Nephron progenitor cell (in vitro differentiated cells): ENCODE measurements at regions not wholly inside any gene's neighbourhood (a gene's known extent, or its start where the extent isn't known, plus 50 kb on each side); places are given as distances from the start of the nearest gene placed in this dataset.

Experiments used
- DNase-seq: peaks from one replicate; pipeline ENCODE4 v3.0.0; 2021
- H3K27ac Mint-ChIP-seq: 2 replicates; pipeline ENCODE4 v1.8.0; 2021; ENCODE audit warnings: mild to moderate bottlenecking, moderate library complexity, mixed read lengths
- H3K27me3 Mint-ChIP-seq: 2 replicates; pipeline ENCODE4 v1.8.0; 2021; ENCODE audit warnings: mild to moderate bottlenecking, low read depth, mixed read lengths; ENCODE audit not compliant: poor library complexity
- H3K36me3 Mint-ChIP-seq: 2 replicates; pipeline ENCODE4 v1.8.0; 2021; ENCODE audit warnings: low read depth, mixed read lengths
- H3K4me1 Mint-ChIP-seq: 2 replicates; pipeline ENCODE4 v1.8.0; 2021; ENCODE audit warnings: mixed read lengths
- H3K4me3 Mint-ChIP-seq: 2 replicates; pipeline ENCODE4 v1.8.0; 2021; ENCODE audit warnings: mild to moderate bottlenecking, moderate library complexity, mixed read lengths
- H3K9me3 Mint-ChIP-seq: 2 replicates; pipeline ENCODE4 v1.8.0; 2021; ENCODE audit warnings: mild to moderate bottlenecking, moderate library complexity, mixed read lengths
- TF ChIP-seq, protein P1 (sequence below): fragments of 200-600 bp; sonication (generic); IDR thresholded peaks from 2 replicates; pipeline ENCODE4 v1.5.0; 2021; ENCODE audit warnings: antibody characterized with exemption

- no peak overlapping the region for H3K4me3 Mint-ChIP-seq
- H3K36me3 Mint-ChIP-seq, result no peaks in the 10 kb centered on the region
- H3K27me3 Mint-ChIP-seq, result peaks cover 19% of the 10 kb centered on the region
- no peak for DNase-seq
- H3K9me3 Mint-ChIP-seq, result peaks cover 3% of the 10 kb centered on the region
- no peak overlapping the region for H3K27ac Mint-ChIP-seq
- peaks cover 20% of the 10 kb centered on the region for H3K4me1 Mint-ChIP-seq
- TF ChIP-seq, protein P1, sequence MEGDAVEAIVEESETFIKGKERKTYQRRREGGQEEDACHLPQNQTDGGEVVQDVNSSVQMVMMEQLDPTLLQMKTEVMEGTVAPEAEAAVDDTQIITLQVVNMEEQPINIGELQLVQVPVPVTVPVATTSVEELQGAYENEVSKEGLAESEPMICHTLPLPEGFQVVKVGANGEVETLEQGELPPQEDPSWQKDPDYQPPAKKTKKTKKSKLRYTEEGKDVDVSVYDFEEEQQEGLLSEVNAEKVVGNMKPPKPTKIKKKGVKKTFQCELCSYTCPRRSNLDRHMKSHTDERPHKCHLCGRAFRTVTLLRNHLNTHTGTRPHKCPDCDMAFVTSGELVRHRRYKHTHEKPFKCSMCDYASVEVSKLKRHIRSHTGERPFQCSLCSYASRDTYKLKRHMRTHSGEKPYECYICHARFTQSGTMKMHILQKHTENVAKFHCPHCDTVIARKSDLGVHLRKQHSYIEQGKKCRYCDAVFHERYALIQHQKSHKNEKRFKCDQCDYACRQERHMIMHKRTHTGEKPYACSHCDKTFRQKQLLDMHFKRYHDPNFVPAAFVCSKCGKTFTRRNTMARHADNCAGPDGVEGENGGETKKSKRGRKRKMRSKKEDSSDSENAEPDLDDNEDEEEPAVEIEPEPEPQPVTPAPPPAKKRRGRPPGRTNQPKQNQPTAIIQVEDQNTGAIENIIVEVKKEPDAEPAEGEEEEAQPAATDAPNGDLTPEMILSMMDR, result no peak
Observed at GRCh38 chr11:11065396-11065795, 207.5 kb upstream of the ZBED5 start.

- TF ChIP-seq, protein P1, result no peak
- H3K4me1 Mint-ChIP-seq, result no peaks in the 10 kb centered on the region
- no peak for DNase-seq
- H3K4me3 Mint-ChIP-seq, result no peak overlapping the region
- H3K36me3 Mint-ChIP-seq, result peaks cover 6% of the 10 kb centered on the region
- H3K9me3 Mint-ChIP-seq, result peaks cover 61% of the 10 kb centered on the region
- H3K27me3 Mint-ChIP-seq, result peaks cover 7% of the 10 kb centered on the region
- no peak overlapping the region for H3K27ac Mint-ChIP-seq
Observed at GRCh38 chr11:11057472-11057854, 199.6 kb upstream of the ZBED5 start.

GRCh38 chr11:11056749-11057471 lies 199.1 kb upstream of the ZBED5 start:
- peaks cover 6% of the 10 kb centered on the region for H3K27me3 Mint-ChIP-seq
- DNase-seq, result no peak
- H3K4me3 Mint-ChIP-seq, result no peak overlapping the region
- H3K4me1 Mint-ChIP-seq, result no peaks in the 10 kb centered on the region
- H3K27ac Mint-ChIP-seq, result no peak overlapping the region
- TF ChIP-seq, protein P1, result no peak
- H3K9me3 Mint-ChIP-seq, result peaks cover 67% of the 10 kb centered on the region
- H3K36me3 Mint-ChIP-seq, result peaks cover 6% of the 10 kb centered on the region

GRCh38 chr11:11056316-11056715 lies 198.5 kb upstream of the ZBED5 start:
- no peak for DNase-seq
- Mint-ChIP-seq H3K9me3 (peaks cover 67% of the 10 kb centered on the region), H3K27me3 (peaks cover 1% of the 10 kb centered on the region), H3K27ac (no peak overlapping the region), H3K4me1 (no peaks in the 10 kb centered on the region), H3K4me3 (no peak overlapping the region), H3K36me3 (peaks cover 6% of the 10 kb centered on the region)
- TF ChIP-seq, protein P1, result no peak

DNA sequence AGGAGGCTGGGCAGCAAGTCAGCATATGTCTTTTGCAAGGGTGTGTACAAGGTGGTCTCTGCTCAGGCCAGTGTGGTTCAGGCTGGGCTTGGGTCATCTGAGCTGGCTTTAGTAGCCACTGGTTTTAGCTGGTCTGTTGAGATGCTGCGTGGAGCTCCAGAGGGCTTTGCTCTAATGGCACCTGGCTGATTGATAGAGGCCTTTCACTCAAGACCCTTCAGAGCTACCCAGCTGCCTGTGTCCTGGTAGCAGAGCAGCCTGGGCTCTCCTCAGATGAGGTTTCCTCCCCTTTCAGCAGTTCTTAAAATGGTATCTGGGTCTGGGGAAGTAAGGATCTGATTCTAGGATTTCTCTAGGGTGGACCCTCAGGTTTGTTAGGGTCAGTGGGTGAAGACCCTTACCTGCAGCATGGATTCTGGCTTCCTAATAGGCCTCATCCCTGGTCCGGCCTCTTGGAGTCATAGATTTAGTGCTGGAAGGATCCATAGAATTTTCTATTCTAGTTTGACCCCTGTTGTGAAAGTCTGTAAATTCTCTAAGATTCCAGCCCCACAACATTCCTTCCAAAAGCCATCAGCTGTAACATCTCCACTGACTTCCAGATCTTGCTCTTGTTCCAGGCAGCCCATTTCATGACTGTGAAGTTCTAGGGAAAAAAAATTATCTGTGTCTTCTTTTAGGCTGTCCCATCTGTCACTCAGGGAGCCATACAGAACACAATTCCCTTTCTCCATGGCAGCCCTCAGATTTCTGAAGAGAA lies 190.2 kb upstream of the ZBED5 start:
- peaks cover 14% of the 10 kb centered on the region for H3K4me1 Mint-ChIP-seq
- no peak overlapping the region for H3K27ac Mint-ChIP-seq
- peaks cover 26% of the 10 kb centered on the region for H3K9me3 Mint-ChIP-seq
- TF ChIP-seq, protein P1, result no peak
- DNase-seq, result no peak
- H3K27me3 Mint-ChIP-seq, result peaks cover 2% of the 10 kb centered on the region
- no peaks in the 10 kb centered on the region for H3K36me3 Mint-ChIP-seq
- no peak overlapping the region for H3K4me3 Mint-ChIP-seq
